Large intestine (tissue), 3 donors: ENCODE measurements at regions not wholly inside any gene's neighbourhood (a gene's known extent, or its start where the extent isn't known, plus 50 kb on each side); places are given as distances from the start of the nearest gene placed in this dataset.

ENCODE experiments used
- DNase-seq, 2 donors: peaks; one replicate each; pipeline versions ENCODE4 v3.0.0 to v3.0.0-alpha.2; 2013
- H3K27ac ChIP-seq: one replicate; pipeline ENCODE4 v1.5.1; 2013; ENCODE audit warnings: low read length
- H3K27me3 ChIP-seq: 2 replicates; pipeline ENCODE4 v1.6.1; 2013; ENCODE audit warnings: low read length; ENCODE audit not compliant: control insufficient read depth, insufficient read depth
- H3K36me3 ChIP-seq: 2 replicates; pipeline ENCODE4 v1.6.1; 2013; ENCODE audit warnings: low read length; ENCODE audit not compliant: control insufficient read depth, insufficient read depth
- H3K4me1 ChIP-seq: one replicate; pipeline ENCODE4 v1.6.1; 2013; ENCODE audit warnings: low read length; ENCODE audit not compliant: control insufficient read depth, insufficient read depth
- H3K4me3 ChIP-seq: one replicate; pipeline ENCODE4 v1.5.1; 2013; ENCODE audit warnings: low read length
- H3K9me3 ChIP-seq: one replicate; pipeline ENCODE4 v1.6.1; 2013; ENCODE audit warnings: mild to moderate bottlenecking, low read depth, low read length, moderate library complexity; ENCODE audit not compliant: control insufficient read depth
- WGBS: methylation state at CpG from one replicate; pipeline ENCODE4 v1.1.5; 2013; ENCODE audit warnings: low lambda C conversion rate; ENCODE audit not compliant: insufficient coverage; 5-methylcytosine and 5-hydroxymethylcytosine counted together

GRCh38 chr2:76667821-76668271 lies 854.3 kb downstream of the LRRTM4 start:
- no peaks in the 10 kb centered on the region for H3K9me3 ChIP-seq
- no peaks in the 10 kb centered on the region for H3K27me3 ChIP-seq
- H3K27ac ChIP-seq = no peak overlapping the region
- H3K4me1 ChIP-seq = no peaks in the 10 kb centered on the region
- H3K36me3 ChIP-seq = no peaks in the 10 kb centered on the region
- peak; percentile 2 to 7 for DNase-seq
- H3K4me3 ChIP-seq = no peak overlapping the region
- WGBS = no CpG with 5 or more reads among the region's 8 CpGs

DNA sequence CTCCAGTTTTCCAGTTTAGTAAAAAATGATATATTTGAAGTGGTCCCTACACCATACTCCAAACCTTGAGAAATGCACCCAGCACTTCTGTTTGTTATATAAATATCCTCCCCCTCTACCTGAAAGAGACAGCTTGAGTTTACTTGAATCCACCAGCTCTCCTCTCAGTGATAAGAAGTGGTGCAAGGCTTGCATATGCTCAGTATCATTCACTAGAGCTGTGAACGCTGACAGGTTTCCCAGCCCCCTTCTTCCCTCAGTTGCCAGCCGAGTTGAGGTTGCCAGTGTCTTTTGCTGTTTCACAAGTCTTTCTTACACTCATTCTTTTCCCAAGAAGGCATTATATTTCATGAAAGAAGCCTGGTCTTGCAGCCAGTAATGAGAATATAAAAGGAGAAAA lies 880.0 kb downstream of the LRRTM4 start:
- DNase-seq = no peak
- H3K4me1 ChIP-seq = no peaks in the 10 kb centered on the region
- H3K36me3 ChIP-seq = no peaks in the 10 kb centered on the region
- peaks cover 3% of the 10 kb centered on the region for H3K9me3 ChIP-seq
- H3K27me3 ChIP-seq = no peaks in the 10 kb centered on the region
- H3K27ac ChIP-seq = no peak overlapping the region
- no CpG with 5 or more reads among the region's 2 CpGs for whole genome bisulfite sequencing
- no peak overlapping the region for H3K4me3 ChIP-seq

GRCh38 chr2:76641506-76641905 lies 880.7 kb downstream of the LRRTM4 start:
- Histone ChIP-seq H3K36me3 (no peaks in the 10 kb centered on the region), H3K27me3 (no peaks in the 10 kb centered on the region), H3K27ac (no peak overlapping the region), H3K4me3 (no peak overlapping the region), H3K4me1 (no peaks in the 10 kb centered on the region), H3K9me3 (peaks cover 3% of the 10 kb centered on the region)
- 94% methylated on average over 3 of the region's 3 CpGs for WGBS
- no peak for DNase-seq

GRCh38 chr2:76640905-76641304 lies 881.3 kb downstream of the LRRTM4 start:
- Histone ChIP-seq H3K4me1 (no peaks in the 10 kb centered on the region), H3K4me3 (no peak overlapping the region), H3K27me3 (no peaks in the 10 kb centered on the region), H3K36me3 (no peaks in the 10 kb centered on the region), H3K9me3 (peaks cover 3% of the 10 kb centered on the region), H3K27ac (no peak overlapping the region)
- no CpG with 5 or more reads among the region's 1 CpG for WGBS
- DNase-seq = no peak

- no peak overlapping the region for H3K27ac ChIP-seq
- H3K4me3 ChIP-seq = no peak overlapping the region
- no peak for DNase-seq
- H3K36me3 ChIP-seq = no peaks in the 10 kb centered on the region
- H3K9me3 ChIP-seq = peaks cover 1% of the 10 kb centered on the region
- H3K27me3 ChIP-seq = no peaks in the 10 kb centered on the region
- WGBS = 100% methylated on average over 2 of the region's 5 CpGs
- H3K4me1 ChIP-seq = no peaks in the 10 kb centered on the region
These were observed 883.0 kb downstream of the LRRTM4 start for GRCh38 chr2:76639171-76639680.

DNA sequence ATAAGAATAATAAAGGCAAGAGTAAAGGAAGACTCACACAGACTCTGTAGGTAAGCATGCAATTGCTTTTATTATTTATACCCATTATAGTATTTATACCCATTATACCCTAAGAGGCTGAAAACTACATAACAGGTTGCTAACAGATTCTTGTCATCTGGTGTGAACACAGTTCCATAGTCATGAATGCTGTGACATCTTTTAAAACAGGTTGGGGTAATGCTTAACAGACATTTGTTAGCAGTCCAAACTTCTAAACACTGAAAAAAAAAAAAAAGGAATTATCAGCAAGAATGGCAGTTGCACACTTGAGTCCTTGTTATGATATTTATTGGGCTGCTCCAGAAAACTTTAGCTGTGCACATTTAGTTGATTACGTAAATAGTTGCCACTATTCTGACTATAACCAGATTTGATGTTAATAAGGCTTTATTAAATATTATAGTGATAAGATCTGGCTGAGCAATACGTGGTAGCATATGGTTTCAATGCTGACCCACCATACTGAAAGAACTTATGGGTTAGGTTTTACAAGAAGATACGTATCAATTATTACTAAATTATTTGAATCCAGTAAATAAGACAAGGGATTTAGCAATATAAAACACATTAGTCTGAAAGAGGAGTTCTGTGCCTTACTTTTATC lies 888.8 kb downstream of the LRRTM4 start:
- H3K4me1 ChIP-seq = no peaks in the 10 kb centered on the region
- no peak overlapping the region for H3K27ac ChIP-seq
- H3K4me3 ChIP-seq = no peak overlapping the region
- H3K36me3 ChIP-seq = no peaks in the 10 kb centered on the region
- no peak for DNase-seq
- no peaks in the 10 kb centered on the region for H3K27me3 ChIP-seq
- H3K9me3 ChIP-seq = no peaks in the 10 kb centered on the region
- WGBS = 82% methylated on average over 2 of the region's 3 CpGs

DNA sequence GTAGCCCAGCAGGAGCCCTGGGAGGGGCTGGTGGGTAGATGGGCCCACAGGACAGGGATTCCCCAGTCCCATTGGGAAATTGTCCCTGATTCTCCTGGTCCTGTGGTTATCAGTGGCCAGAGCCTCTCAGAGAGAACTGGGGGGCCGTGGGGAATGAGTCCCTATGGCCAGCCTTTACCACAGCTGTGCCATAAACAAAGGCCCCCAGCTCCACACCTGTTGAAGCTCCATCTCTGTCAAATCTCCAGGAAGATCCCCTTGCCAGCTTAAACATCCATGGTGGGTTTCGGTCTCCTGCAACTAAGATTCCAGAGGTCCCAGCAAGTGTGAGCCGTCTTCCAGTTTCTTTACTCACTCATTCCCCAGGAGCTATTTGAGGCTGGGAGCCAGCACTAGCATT lies 897.1 kb downstream of the LRRTM4 start:
- Histone ChIP-seq H3K36me3 (no peaks in the 10 kb centered on the region), H3K4me3 (no peak overlapping the region), H3K4me1 (no peaks in the 10 kb centered on the region), H3K27me3 (no peaks in the 10 kb centered on the region), H3K27ac (no peak overlapping the region), H3K9me3 (no peaks in the 10 kb centered on the region)
- WGBS = 100% methylated on average over 2 of the region's 3 CpGs
- DNase-seq = no peak

- Histone ChIP-seq H3K36me3 (no peaks in the 10 kb centered on the region), H3K4me1 (no peaks in the 10 kb centered on the region), H3K4me3 (no peak overlapping the region), H3K27me3 (no peaks in the 10 kb centered on the region), H3K9me3 (no peaks in the 10 kb centered on the region), H3K27ac (no peak overlapping the region)
- DNase-seq = no peak
These were observed 902.6 kb upstream of the GCFC2 start for GRCh38 chr2:76613330-76613729.

- WGBS = 33% methylated on average over 1 of the region's 2 CpGs
- Histone ChIP-seq H3K4me1 (no peaks in the 10 kb centered on the region), H3K27ac (no peak overlapping the region), H3K27me3 (no peaks in the 10 kb centered on the region), H3K36me3 (no peaks in the 10 kb centered on the region), H3K9me3 (no peaks in the 10 kb centered on the region), H3K4me3 (no peak overlapping the region)
- DNase-seq = no peak
These were observed 902.0 kb upstream of the GCFC2 start for GRCh38 chr2:76612764-76613163.

DNA sequence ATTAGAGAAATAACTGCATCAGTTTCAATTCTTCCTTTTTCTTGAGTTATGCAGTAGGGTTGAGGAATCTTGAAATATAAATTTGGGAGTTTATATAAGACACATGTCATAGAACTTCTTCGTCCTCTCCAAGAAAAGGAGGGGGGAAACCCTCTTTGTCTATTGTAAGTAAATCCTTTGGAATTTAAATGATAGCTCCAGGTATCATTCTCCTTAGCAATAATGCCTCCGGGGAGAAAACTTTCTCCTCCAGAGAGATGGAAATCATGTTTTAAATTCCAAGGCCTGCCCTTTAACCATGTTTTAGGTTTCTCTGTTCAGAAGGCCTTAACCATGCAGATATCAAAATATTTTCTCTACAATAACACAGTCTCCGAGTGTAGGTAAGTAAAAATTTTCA lies 899.7 kb upstream of the GCFC2 start:
- no peak overlapping the region for H3K4me3 ChIP-seq
- H3K4me1 ChIP-seq = no peaks in the 10 kb centered on the region
- DNase-seq = no peak
- 20% methylated on average over 1 of the region's 3 CpGs for WGBS
- H3K27ac ChIP-seq = no peak overlapping the region
- no peaks in the 10 kb centered on the region for H3K9me3 ChIP-seq
- no peaks in the 10 kb centered on the region for H3K27me3 ChIP-seq
- H3K36me3 ChIP-seq = no peaks in the 10 kb centered on the region

DNA sequence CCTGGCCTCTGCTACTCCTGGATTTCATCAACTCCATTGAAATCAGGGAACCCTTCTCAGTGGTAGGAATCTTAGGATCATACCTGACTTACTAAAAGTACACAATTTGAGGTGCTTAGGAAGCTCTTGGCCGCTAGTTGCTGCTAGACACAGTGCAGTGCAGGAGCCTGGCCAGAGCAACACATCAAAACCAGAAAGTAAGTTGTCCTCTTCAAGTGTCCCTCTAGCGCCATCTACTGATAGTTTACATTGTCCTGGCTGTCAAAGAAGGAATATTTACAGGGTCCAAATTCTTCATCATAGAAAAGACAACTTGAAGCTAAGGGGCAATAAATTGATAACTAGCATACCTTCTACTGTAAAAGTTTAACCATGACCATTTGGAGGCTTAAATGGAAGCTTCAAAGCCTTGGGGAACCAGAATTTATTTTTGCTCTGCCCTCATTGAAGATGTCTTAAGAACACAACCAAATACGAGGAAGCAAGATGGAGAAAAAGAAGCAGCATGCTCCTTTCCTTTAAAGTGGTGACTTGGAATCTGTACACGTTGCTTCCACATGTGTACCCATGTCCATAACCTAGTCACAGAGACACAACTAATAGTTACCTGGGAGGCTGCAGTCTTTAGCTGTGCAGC lies 889.1 kb upstream of the GCFC2 start:
- Histone ChIP-seq H3K4me1 (no peaks in the 10 kb centered on the region), H3K27me3 (no peaks in the 10 kb centered on the region), H3K27ac (no peak overlapping the region), H3K36me3 (no peaks in the 10 kb centered on the region), H3K4me3 (no peak overlapping the region), H3K9me3 (no peaks in the 10 kb centered on the region)
- peak; percentile 65 to 67 for DNase-seq
- no CpG with 5 or more reads among the region's 4 CpGs for WGBS
